H1 (cell line): ENCODE measurements at regions not wholly inside any gene's neighbourhood (a gene's known extent, or its start where the extent isn't known, plus 50 kb on each side); places are given as distances from the start of the nearest gene placed in this dataset.

Experiments
- CTCF ChIA-PET: fragments of 300-600 bp; sonication (Branson Sonifier 250); formaldehyde crosslinking; loops from one replicate; lab custom pipeline; 2021; ENCODE audit not compliant: partially characterized antibody; lab: Charles Lee
- POLR2A ChIA-PET: fragments of 300-600 bp; sonication (Branson Sonifier 250); formaldehyde crosslinking; loops from one replicate; lab custom pipeline; 2021; ENCODE audit warnings: inconsistent platforms; ENCODE audit not compliant: partially characterized antibody; lab: Charles Lee
- DNase-seq, 2 experiments: peaks; one replicate each; pipeline versions ENCODE4 v3.0.0 to v3.0.0-alpha.2; 2010 to 2022; ENCODE audit warnings: low spot score in 2 of 2, low read depth in 1 of 2, mixed read lengths in 1 of 2
- FAIRE-seq: peaks from 2 replicates; lab custom pipeline; 2011; peaks lifted over from hg19 to GRCh38; lab: Jason Lieb, UNC
- H2AFZ ChIP-seq: 2 replicates; pipeline ENCODE4 v1.8.1; 2012; ENCODE audit warnings: low read length, inconsistent platforms
- H2AK5ac ChIP-seq: 2 replicates; pipeline ENCODE4 v1.6.1; 2013; ENCODE audit warnings: low read depth, low read length
- H2BK120ac ChIP-seq: replicated peaks from 2 replicates; pipeline ENCODE3; 2013; ENCODE audit warnings: low read depth, low read length, inconsistent platforms
- H2BK12ac ChIP-seq: 2 replicates; pipeline ENCODE4 v1.6.1; 2013; ENCODE audit warnings: low read depth, low read length
- H2BK15ac ChIP-seq: 2 replicates; pipeline ENCODE4 v1.6.1; 2013; ENCODE audit warnings: low read length
- H2BK20ac ChIP-seq: 2 replicates; pipeline ENCODE4 v1.6.1; 2013; ENCODE audit warnings: low read length
- H2BK5ac ChIP-seq: 2 replicates; pipeline ENCODE4 v1.6.1; 2013; ENCODE audit warnings: low read depth, low read length
- H3K14ac ChIP-seq: 2 replicates; pipeline ENCODE4 v1.6.1; 2013; ENCODE audit warnings: inconsistent platforms; ENCODE audit not compliant: insufficient read length
- H3K18ac ChIP-seq: 2 replicates; pipeline ENCODE4 v1.6.1; 2013; ENCODE audit warnings: low read length; ENCODE audit errors: extremely low read depth
- H3K23ac ChIP-seq: 2 replicates; pipeline ENCODE4 v1.6.1; 2013; ENCODE audit warnings: inconsistent platforms; ENCODE audit not compliant: insufficient read length
- H3K23me2 ChIP-seq: 2 replicates; pipeline ENCODE4 v1.6.1; 2013; ENCODE audit warnings: low read depth, low read length
- H3K27ac ChIP-seq: 2 replicates; pipeline ENCODE4 v1.6.1; 2011; ENCODE audit warnings: low read depth, low read length, inconsistent platforms
- H3K27me3 ChIP-seq, 4 experiments: replicated peaks in 1 of 4; 1 replicate in 1 of 4; 2 replicates in 3 of 4; pipeline versions ENCODE4 v1.6.1 to v1.8.1; 2011 to 2013; ENCODE audit warnings: low read length in 3 of 4, mild to moderate bottlenecking in 3 of 4, inconsistent platforms in 2 of 4, mixed read lengths in 2 of 4, moderate library complexity in 1 of 4; ENCODE audit not compliant: control insufficient read depth in 3 of 4, insufficient read depth in 3 of 4; ENCODE audit errors: extremely low read depth in 1 of 4
- H3K36me3 ChIP-seq, 4 experiments: 2 replicates each; pipeline versions ENCODE4 v1.6.1 to v1.8.1; 2011 to 2013; ENCODE audit warnings: mild to moderate bottlenecking in 4 of 4, low read length in 3 of 4, moderate library complexity in 2 of 4, control low read depth in 1 of 4, inconsistent platforms in 1 of 4; ENCODE audit not compliant: insufficient read depth in 4 of 4, control insufficient read depth in 2 of 4
- H3K4ac ChIP-seq: replicated peaks from 2 replicates; pipeline ENCODE3; 2013; ENCODE audit warnings: low read length, low read depth, mixed read lengths, inconsistent platforms; ENCODE audit not compliant: insufficient read length
- H3K4me1 ChIP-seq, 4 experiments: replicated peaks in 1 of 4; 1 replicate in 1 of 4; 2 replicates in 3 of 4; pipeline versions ENCODE4 v1.6.1 to v1.8.1; 2011 to 2013; ENCODE audit warnings: low read length in 3 of 4, inconsistent platforms in 2 of 4, mixed read lengths in 1 of 4; ENCODE audit not compliant: insufficient read depth in 4 of 4, control insufficient read depth in 3 of 4
- H3K4me2 ChIP-seq, 2 experiments: 2 replicates each; pipeline versions ENCODE4 v1.6.1 to v1.8.1; 2011 to 2013; ENCODE audit warnings: low read depth in 2 of 2, low read length in 2 of 2, control low read depth in 1 of 2, inconsistent platforms in 1 of 2, mild to moderate bottlenecking in 1 of 2; ENCODE audit not compliant: insufficient read depth in 1 of 2
- H3K4me3 ChIP-seq, 4 experiments: fragments of 200-600, 300-600 bp in 1 of 4; sonication (generic), shearing (Covaris generic), sonication (Bioruptor Twin) in 1 of 4; 2 replicates each; pipeline versions ENCODE4 v1.5.1 to v1.8.1; 2011 to 2016; ENCODE audit warnings: low read length in 4 of 4, low read depth in 3 of 4, control low read depth in 2 of 4, inconsistent platforms in 2 of 4, mild to moderate bottlenecking in 2 of 4, mixed read lengths in 1 of 4, moderate library complexity in 1 of 4; ENCODE audit not compliant: insufficient read depth in 2 of 4; ENCODE audit errors: extremely low read depth in 1 of 4
- H3K56ac ChIP-seq: replicated peaks from 2 replicates; pipeline ENCODE3; 2013; ENCODE audit warnings: low read depth, mild to moderate bottlenecking, mixed read lengths, low read length, inconsistent platforms; ENCODE audit not compliant: insufficient read length
- H3K79me1 ChIP-seq: 2 replicates; pipeline ENCODE4 v1.6.1; 2013; ENCODE audit warnings: low read depth, low read length, control low read depth
- H3K79me2 ChIP-seq, 2 experiments: 2 replicates each; pipeline versions ENCODE4 v1.6.1 to v1.8.1; 2012 to 2013; ENCODE audit warnings: low read length in 2 of 2, mild to moderate bottlenecking in 2 of 2, inconsistent platforms in 1 of 2; ENCODE audit not compliant: insufficient read depth in 2 of 2, control insufficient read depth in 1 of 2
- H3K9ac ChIP-seq, 4 experiments: replicated peaks in 1 of 4; 1 replicate in 1 of 4; 2 replicates in 3 of 4; pipeline versions ENCODE4 v1.6.1 to v1.8.1; 2011 to 2013; ENCODE audit warnings: low read depth in 3 of 4, low read length in 3 of 4, control low read depth in 2 of 4, mild to moderate bottlenecking in 2 of 4, moderate library complexity in 2 of 4, inconsistent platforms in 1 of 4; ENCODE audit errors: extremely low read depth in 1 of 4
- H3K9me3 ChIP-seq, 2 experiments: 2 replicates each; pipeline versions ENCODE4 v1.6.1 to v1.8.1; 2012 to 2013; ENCODE audit warnings: mild to moderate bottlenecking in 2 of 2, moderate library complexity in 2 of 2, control low read depth in 1 of 2, inconsistent platforms in 1 of 2, low read depth in 1 of 2, low read length in 1 of 2, mixed read lengths in 1 of 2; ENCODE audit not compliant: insufficient read depth in 2 of 2
- H4K20me1 ChIP-seq, 2 experiments: replicated peaks in 1 of 2; 2 replicates each; pipeline versions ENCODE3 to v1.8.1; 2011 to 2013; ENCODE audit warnings: inconsistent platforms in 2 of 2, low read length in 2 of 2, mild to moderate bottlenecking in 1 of 2; ENCODE audit not compliant: insufficient read depth in 2 of 2, control insufficient read depth in 1 of 2
- H4K5ac ChIP-seq: 2 replicates; pipeline ENCODE4 v1.6.1; 2013; ENCODE audit warnings: low read length, low read depth, mixed read lengths, inconsistent platforms; ENCODE audit not compliant: insufficient read length
- H4K8ac ChIP-seq: 2 replicates; pipeline ENCODE4 v1.8.0; 2013; ENCODE audit warnings: mild to moderate bottlenecking, moderate library complexity, low read length, inconsistent platforms; ENCODE audit not compliant: insufficient read depth; ENCODE audit errors: extremely low read depth
- H4K91ac ChIP-seq: replicated peaks from 2 replicates; pipeline ENCODE3; 2013; ENCODE audit warnings: low read length, mixed read lengths, inconsistent platforms; ENCODE audit not compliant: insufficient read length
- ATF3 ChIP-seq: IDR thresholded peaks from 2 replicates; pipeline ENCODE4 v1.6.1; 2011; ENCODE audit warnings: low read depth, mild to moderate bottlenecking, low read length; ENCODE audit not compliant: insufficient read depth
- BACH1 ChIP-seq: IDR thresholded peaks from 2 replicates; pipeline ENCODE4 v1.6.1; 2012; ENCODE audit warnings: low read length, improper control_type of control experiment
- BRCA1 ChIP-seq: IDR thresholded peaks from 2 replicates; pipeline ENCODE4 v1.6.1; 2012; ENCODE audit warnings: low read depth, low read length, improper control_type of control experiment
- CREB1 ChIP-seq: IDR thresholded peaks from 2 replicates; pipeline ENCODE4 v1.6.1; 2012; ENCODE audit warnings: inconsistent platforms
- E2F6 ChIP-seq: IDR thresholded peaks from 2 replicates; pipeline ENCODE4 v1.6.1; 2012; ENCODE audit warnings: inconsistent platforms
- GABPA ChIP-seq: IDR thresholded peaks from 2 replicates; pipeline ENCODE4 v1.6.1; 2011; ENCODE audit warnings: mild to moderate bottlenecking, low read length, moderate library complexity, borderline replicate concordance; ENCODE audit not compliant: insufficient read depth
- KDM1A ChIP-seq: fragments of 200-600, 300-600 bp; sonication (generic); IDR thresholded peaks from 2 replicates; pipeline ENCODE4 v1.7.1; 2016; ENCODE audit warnings: mild to moderate bottlenecking, low read length, borderline replicate concordance
- PHF8 ChIP-seq: fragments of 200-600 bp; sonication (generic); conservative IDR thresholded peaks from 2 replicates; pipeline ENCODE4 v1.7.1; 2012; ENCODE audit warnings: low read depth, mild to moderate bottlenecking, inconsistent platforms, low read length, moderate library complexity
- POU5F1 ChIP-seq: IDR thresholded peaks from 2 replicates; pipeline ENCODE4 v1.6.1; 2011; ENCODE audit warnings: low read depth, mild to moderate bottlenecking, low read length, moderate library complexity
- SIN3A ChIP-seq, 2 experiments: IDR thresholded peaks in 1 of 2; conservative IDR thresholded peaks in 1 of 2; 2 replicates each; pipeline ENCODE4 v1.6.1; 2011 to 2012; ENCODE audit warnings: low read length in 2 of 2, improper control_type of control experiment in 1 of 2, low read depth in 1 of 2, mild to moderate bottlenecking in 1 of 2
- TAF7 ChIP-seq: optimal IDR thresholded peaks from 2 replicates; pipeline ENCODE3; 2011; ENCODE audit warnings: low read depth, mild to moderate bottlenecking, inconsistent platforms, low read length, moderate library complexity, borderline replicate concordance
- TBP ChIP-seq: IDR thresholded peaks from 2 replicates; pipeline ENCODE4 v1.6.1; 2011; ENCODE audit warnings: low read depth, low read length, improper control_type of control experiment
- WGBS, 2 experiments: shearing (Covaris generic) in 1 of 2; methylation state at CpG; one replicate each; pipeline versions ENCODE4 v1.1.6 to v1.1.7; 2013 to 2015; ENCODE audit warnings: low lambda C conversion rate in 2 of 2, mixed read lengths in 2 of 2, inconsistent platforms in 1 of 2, low coverage in 1 of 2, missing lambda C conversion rate in 1 of 2; ENCODE audit not compliant: insufficient replicate concordance in 2 of 2, insufficient coverage in 1 of 2, insufficient read length in 1 of 2; ENCODE audit errors: extremely low coverage in 1 of 2, missing lambda C conversion rate in 1 of 2; 5-methylcytosine and 5-hydroxymethylcytosine counted together

- Histone ChIP-seq H3K4ac (no peak overlapping the region), H3K4me1 (peaks cover 0 to 6% (median 1%) of the 10 kb centered on the region in 4 experiments; a peak in 2 of 7 replicates), H2BK12ac (no peak overlapping the region), H3K79me2 (no peaks in the 10 kb centered on the region), H3K36me3 (no peaks in the 10 kb centered on the region), H3K9me3 (no peaks in the 10 kb centered on the region), H4K8ac (no peak overlapping the region), H3K9ac (no peak overlapping the region), H3K18ac (no peak overlapping the region), H2BK15ac (no peak overlapping the region), H4K5ac (no peak overlapping the region), H3K4me3 (no peak overlapping the region), H2BK120ac (no peak overlapping the region), H4K20me1 (no peaks in the 10 kb centered on the region), H3K79me1 (no peaks in the 10 kb centered on the region; the same call in 1 of the 2 replicates), H3K4me2 (no peak overlapping the region), H3K23ac (no peak overlapping the region), H2AFZ (no peak overlapping the region), H3K27me3 (no peaks in the 10 kb centered on the region), H2AK5ac (no peak overlapping the region), H3K27ac (no peak overlapping the region), H2BK20ac (no peak overlapping the region), H3K23me2 (no peaks in the 10 kb centered on the region), H4K91ac (no peak overlapping the region), H3K14ac (no peak overlapping the region), H2BK5ac (no peak overlapping the region), H3K56ac (no peak overlapping the region)
- POLR2A ChIA-PET: no interaction called here
- FAIRE-seq (no peak), DNase-seq (no peak)
- CTCF ChIA-PET: interaction anchor here (1.0 kb wide), 3 partner anchors 16 to 74 kb away, joined by 3 to 4 read pairs (median 3); no protein-coding TSS in a partner anchor
- WGBS, 2 experiments: 98% methylated on average over 6 of the region's 6 CpGs; no CpG with 5 or more reads in 1 of the 2 experiments
- TF ChIP-seq TBP (no peak), E2F6 (no peak), BRCA1 (no peak), GABPA (no peak), KDM1A (no peak), CREB1 (no peak), TAF7 (no peak), BACH1 (no peak), SIN3A (conservative IDR thresholded peaks at IDR 0.05 in 1 of 2, IDR thresholded peaks at IDR 0.05 in 1 of 2; ENCODE audit: low read depth in 1 of 2, low read length in 2 of 2) (no peak), ATF3 (no peak), PHF8 (no peak), POU5F1 (no peak)
Measured at GRCh38 chr5:138625134-138625533, 49.9 kb upstream of the HSPA9 start.
